ENCODE measurements at regions not wholly inside any gene's neighbourhood (a gene's known extent, or its start where the extent isn't known, plus 50 kb on each side); places are given as distances from the start of the nearest gene placed in this dataset.

GRCh38 chr21:25391777-25392176 is 215.5 kb downstream of the MRPL39 start:
- TF ChIP-seq, protein P1, sequence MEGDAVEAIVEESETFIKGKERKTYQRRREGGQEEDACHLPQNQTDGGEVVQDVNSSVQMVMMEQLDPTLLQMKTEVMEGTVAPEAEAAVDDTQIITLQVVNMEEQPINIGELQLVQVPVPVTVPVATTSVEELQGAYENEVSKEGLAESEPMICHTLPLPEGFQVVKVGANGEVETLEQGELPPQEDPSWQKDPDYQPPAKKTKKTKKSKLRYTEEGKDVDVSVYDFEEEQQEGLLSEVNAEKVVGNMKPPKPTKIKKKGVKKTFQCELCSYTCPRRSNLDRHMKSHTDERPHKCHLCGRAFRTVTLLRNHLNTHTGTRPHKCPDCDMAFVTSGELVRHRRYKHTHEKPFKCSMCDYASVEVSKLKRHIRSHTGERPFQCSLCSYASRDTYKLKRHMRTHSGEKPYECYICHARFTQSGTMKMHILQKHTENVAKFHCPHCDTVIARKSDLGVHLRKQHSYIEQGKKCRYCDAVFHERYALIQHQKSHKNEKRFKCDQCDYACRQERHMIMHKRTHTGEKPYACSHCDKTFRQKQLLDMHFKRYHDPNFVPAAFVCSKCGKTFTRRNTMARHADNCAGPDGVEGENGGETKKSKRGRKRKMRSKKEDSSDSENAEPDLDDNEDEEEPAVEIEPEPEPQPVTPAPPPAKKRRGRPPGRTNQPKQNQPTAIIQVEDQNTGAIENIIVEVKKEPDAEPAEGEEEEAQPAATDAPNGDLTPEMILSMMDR (IDR thresholded peaks at IDR 0.05): no peak
- no peak for TF ChIP-seq POLR2A (IDR thresholded peaks at IDR 0.05)

All from body of pancreas (tissue), 4 donors.